ENCODE measurements at regions not wholly inside any gene's neighbourhood (a gene's known extent, or its start where the extent isn't known, plus 50 kb on each side); places are given as distances from the start of the nearest gene placed in this dataset.
"Not testable (repeated sequence)": the region's sequence is repeated elsewhere in the genome, so short reads cannot be mapped to it uniquely, and the experiment has no call there.

DNA sequence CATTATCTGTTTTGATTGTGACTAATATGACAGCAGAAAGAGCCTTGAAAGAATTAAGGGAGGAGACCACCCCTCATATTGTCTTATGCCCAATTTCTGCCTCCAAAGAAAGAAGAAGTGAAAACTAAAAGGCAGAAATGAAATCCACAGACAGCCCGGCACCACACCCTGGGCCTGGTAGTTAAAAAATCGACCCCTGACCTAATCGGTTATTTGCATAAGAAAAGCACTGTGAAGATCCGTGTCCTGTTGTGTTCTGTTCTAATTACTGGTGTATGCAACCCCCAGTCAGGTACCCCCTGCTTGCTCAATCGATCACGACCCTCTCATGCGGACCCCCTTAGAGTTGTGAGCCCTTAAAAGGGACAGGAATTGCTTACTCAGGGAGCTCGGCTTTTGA, 97.9 kb downstream of the CDRT15L2 start:
- TF ChIP-seq, protein P1, sequence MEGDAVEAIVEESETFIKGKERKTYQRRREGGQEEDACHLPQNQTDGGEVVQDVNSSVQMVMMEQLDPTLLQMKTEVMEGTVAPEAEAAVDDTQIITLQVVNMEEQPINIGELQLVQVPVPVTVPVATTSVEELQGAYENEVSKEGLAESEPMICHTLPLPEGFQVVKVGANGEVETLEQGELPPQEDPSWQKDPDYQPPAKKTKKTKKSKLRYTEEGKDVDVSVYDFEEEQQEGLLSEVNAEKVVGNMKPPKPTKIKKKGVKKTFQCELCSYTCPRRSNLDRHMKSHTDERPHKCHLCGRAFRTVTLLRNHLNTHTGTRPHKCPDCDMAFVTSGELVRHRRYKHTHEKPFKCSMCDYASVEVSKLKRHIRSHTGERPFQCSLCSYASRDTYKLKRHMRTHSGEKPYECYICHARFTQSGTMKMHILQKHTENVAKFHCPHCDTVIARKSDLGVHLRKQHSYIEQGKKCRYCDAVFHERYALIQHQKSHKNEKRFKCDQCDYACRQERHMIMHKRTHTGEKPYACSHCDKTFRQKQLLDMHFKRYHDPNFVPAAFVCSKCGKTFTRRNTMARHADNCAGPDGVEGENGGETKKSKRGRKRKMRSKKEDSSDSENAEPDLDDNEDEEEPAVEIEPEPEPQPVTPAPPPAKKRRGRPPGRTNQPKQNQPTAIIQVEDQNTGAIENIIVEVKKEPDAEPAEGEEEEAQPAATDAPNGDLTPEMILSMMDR (conservative IDR thresholded peaks at IDR 0.05; ENCODE audit: low read length): not testable (repeated sequence)
- TF ChIP-seq EZH2phosphoT487 (IDR thresholded peaks at IDR 0.05; ENCODE audit: borderline replicate concordance): not testable (repeated sequence)

Data from Loucy (cell line).